Naive thymus-derived CD4-positive, alpha-beta T cell (primary cell): ENCODE measurements at regions not wholly inside any gene's neighbourhood (a gene's known extent, or its start where the extent isn't known, plus 50 kb on each side); places are given as distances from the start of the nearest gene placed in this dataset.

Experiments used
- ATAC-seq: fragments of 150-1000 bp; cut with Tn5 transposase; 2 replicates; pipeline ENCODE4 v1.10.0; 2021; ENCODE audit warnings: mild to moderate bottlenecking, moderate library complexity
- CTCF ChIA-PET: fragments of 350-600 bp; sonication (Branson Sonifier 250); formaldehyde crosslinking; loops from one replicate; lab custom pipeline; 2021; ENCODE audit warnings: antibody characterized with exemption; lab: Charles Lee
- POLR2A ChIA-PET: fragments of 350-600 bp; sonication (Branson Sonifier 250); formaldehyde crosslinking; loops from one replicate; lab custom pipeline; 2021; ENCODE audit warnings: antibody characterized with exemption, inconsistent platforms; lab: Charles Lee
- DNase-seq, 9 donors: peaks; one replicate each; pipeline versions ENCODE4 v3.0.0 to v3.0.0-alpha.2; 2020 to 2022; ENCODE audit warnings: mixed read lengths in 1 of 9
- H3K27ac ChIP-seq: one replicate; pipeline ENCODE4 v1.7.0; 2013; ENCODE audit warnings: mild to moderate bottlenecking, low read depth, low read length, moderate library complexity
- H3K27me3 ChIP-seq, 2 donors: one replicate each; pipeline ENCODE4 v1.7.0; 2013; ENCODE audit warnings: low read length in 2 of 2, mild to moderate bottlenecking in 2 of 2, moderate library complexity in 2 of 2; ENCODE audit not compliant: control insufficient read depth in 2 of 2, insufficient read depth in 2 of 2
- H3K36me3 ChIP-seq, 3 experiments: 1 replicate in 2 of 3; 2 replicates in 1 of 3; pipeline ENCODE4 v1.7.0; 2013; ENCODE audit warnings: low read length in 3 of 3, mild to moderate bottlenecking in 3 of 3, moderate library complexity in 1 of 3; ENCODE audit not compliant: insufficient read depth in 3 of 3, control insufficient read depth in 2 of 3
- H3K4me1 ChIP-seq, 2 donors: one replicate each; pipeline ENCODE4 v1.7.0; 2013; ENCODE audit warnings: low read length in 2 of 2, mild to moderate bottlenecking in 2 of 2, moderate library complexity in 1 of 2; ENCODE audit not compliant: control insufficient read depth in 2 of 2, insufficient read depth in 2 of 2
- H3K4me3 ChIP-seq: 2 replicates; pipeline ENCODE4 v1.7.0; 2013; ENCODE audit warnings: mild to moderate bottlenecking, low read length
- H3K9me3 ChIP-seq, 3 experiments: 1 replicate in 2 of 3; 2 replicates in 1 of 3; pipeline ENCODE4 v1.7.0; 2013; ENCODE audit warnings: low read length in 3 of 3; ENCODE audit not compliant: control insufficient read depth in 2 of 3
- H3K27ac Mint-ChIP-seq, 9 donors: one replicate each; pipeline ENCODE4 v1.8.0; 2020 to 2022; ENCODE audit warnings: mixed read lengths in 9 of 9, mild to moderate bottlenecking in 8 of 9, moderate library complexity in 5 of 9, inconsistent platforms in 2 of 9
- H3K27me3 Mint-ChIP-seq, 5 donors: one replicate each; pipeline ENCODE4 v1.8.0; 2021 to 2022; ENCODE audit warnings: mixed read lengths in 5 of 5, mild to moderate bottlenecking in 1 of 5
- H3K36me3 Mint-ChIP-seq, 5 donors: one replicate each; pipeline ENCODE4 v1.8.0; 2020 to 2022; ENCODE audit warnings: mixed read lengths in 5 of 5, mild to moderate bottlenecking in 3 of 5, inconsistent platforms in 1 of 5
- H3K4me1 Mint-ChIP-seq, 7 donors: one replicate each; pipeline ENCODE4 v1.8.0; 2020 to 2022; ENCODE audit warnings: mixed read lengths in 7 of 7, mild to moderate bottlenecking in 3 of 7, inconsistent platforms in 1 of 7
- H3K4me3 Mint-ChIP-seq, 10 donors: one replicate each; pipeline ENCODE4 v1.8.0; 2020 to 2022; ENCODE audit warnings: mild to moderate bottlenecking in 10 of 10, mixed read lengths in 10 of 10, moderate library complexity in 6 of 10, inconsistent platforms in 2 of 10
- H3K9me3 Mint-ChIP-seq, 11 donors: one replicate each; pipeline ENCODE4 v1.8.0; 2020 to 2022; ENCODE audit warnings: mixed read lengths in 11 of 11, mild to moderate bottlenecking in 4 of 11, inconsistent platforms in 1 of 11, moderate library complexity in 1 of 11
- intact Hi-C, 2 donors: fragments of 100-400 bp; cut with micrococcal nuclease; formaldehyde crosslinking; loops; one replicate each; pipeline ENCODE4 v1.15.1; 2023

GRCh38 chr10:9886772-9887171 lies 1130.9 kb upstream of the CELF2 start:
- ChIA-PET CTCF (no interaction called here), POLR2A (no interaction called here)
- no peak for ATAC-seq
- H3K4me1 ChIP-seq: no peaks in the 10 kb centered on the region
- peaks cover 0 to 15% (median 4%) of the 10 kb centered on the region in 11 donors for H3K9me3 Mint-ChIP-seq
- no peaks in the 10 kb centered on the region for H3K36me3 ChIP-seq
- intact Hi-C loops: no loop called here
- peaks cover 0 to 6% (median 0%) of the 10 kb centered on the region in 3 experiments for H3K9me3 ChIP-seq
- no peaks in the 10 kb centered on the region for H3K27me3 ChIP-seq
- no peaks in the 10 kb centered on the region for H3K4me1 Mint-ChIP-seq
- H3K4me3 Mint-ChIP-seq: no peak overlapping the region
- H3K36me3 Mint-ChIP-seq: no peaks in the 10 kb centered on the region
- H3K27me3 Mint-ChIP-seq: peaks cover 0 to 18% (median 11%) of the 10 kb centered on the region in 5 donors
- no peak overlapping the region for H3K4me3 ChIP-seq
- H3K27ac ChIP-seq: no peak overlapping the region
- no peak for DNase-seq
- H3K27ac Mint-ChIP-seq: no peak overlapping the region

GRCh38 chr10:9895453-9895852 lies 1122.2 kb upstream of the CELF2 start:
- H3K36me3 Mint-ChIP-seq: no peaks in the 10 kb centered on the region
- H3K4me3 ChIP-seq: no peak overlapping the region
- no peaks in the 10 kb centered on the region for H3K4me1 ChIP-seq
- DNase-seq (no peak), ATAC-seq (no peak)
- no peak overlapping the region for H3K4me3 Mint-ChIP-seq
- H3K9me3 Mint-ChIP-seq: peaks cover 0 to 3% (median 0%) of the 10 kb centered on the region in 11 donors
- no peak overlapping the region for H3K27ac ChIP-seq
- no peaks in the 10 kb centered on the region for H3K27me3 ChIP-seq
- H3K36me3 ChIP-seq: no peaks in the 10 kb centered on the region
- intact Hi-C loops: no loop called here
- no peaks in the 10 kb centered on the region for H3K9me3 ChIP-seq
- ChIA-PET CTCF (no interaction called here), POLR2A (no interaction called here)
- H3K27ac Mint-ChIP-seq: no peak overlapping the region
- peaks cover 0 to 16% (median 9%) of the 10 kb centered on the region in 5 donors for H3K27me3 Mint-ChIP-seq
- H3K4me1 Mint-ChIP-seq: no peaks in the 10 kb centered on the region

- H3K9me3 ChIP-seq: no peaks in the 10 kb centered on the region
- H3K4me1 Mint-ChIP-seq: no peaks in the 10 kb centered on the region
- no peaks in the 10 kb centered on the region for H3K36me3 Mint-ChIP-seq
- POLR2A ChIA-PET: no interaction called here
- no peaks in the 10 kb centered on the region for H3K27me3 ChIP-seq
- no peak overlapping the region for H3K4me3 ChIP-seq
- H3K9me3 Mint-ChIP-seq: peaks cover 0 to 3% (median 0%) of the 10 kb centered on the region in 11 donors
- ATAC-seq: no peak
- no peak overlapping the region for H3K27ac Mint-ChIP-seq
- no peak overlapping the region for H3K4me3 Mint-ChIP-seq
- intact Hi-C loops: no loop called here
- H3K27ac ChIP-seq: no peak overlapping the region
- CTCF ChIA-PET: no interaction called here
- no peaks in the 10 kb centered on the region for H3K4me1 ChIP-seq
- no peaks in the 10 kb centered on the region for H3K36me3 ChIP-seq
- no peak for DNase-seq
- H3K27me3 Mint-ChIP-seq: peaks cover 0 to 16% (median 5%) of the 10 kb centered on the region in 5 donors
Observed at GRCh38 chr10:9895981-9896380, 1121.7 kb upstream of the CELF2 start.

GRCh38 chr10:9898633-9899395 lies 1118.9 kb upstream of the CELF2 start:
- no peak overlapping the region for H3K27ac Mint-ChIP-seq
- no peaks in the 10 kb centered on the region for H3K4me1 Mint-ChIP-seq
- H3K27ac ChIP-seq: no peak overlapping the region
- H3K9me3 Mint-ChIP-seq: no peaks in the 10 kb centered on the region
- POLR2A ChIA-PET: no interaction called here
- ATAC-seq (no peak), DNase-seq (no peak)
- H3K4me1 ChIP-seq: no peaks in the 10 kb centered on the region
- H3K27me3 Mint-ChIP-seq: peaks cover 0 to 6% (median 5%) of the 10 kb centered on the region in 5 donors
- H3K9me3 ChIP-seq: no peaks in the 10 kb centered on the region
- H3K36me3 Mint-ChIP-seq: no peaks in the 10 kb centered on the region
- no peak overlapping the region for H3K4me3 Mint-ChIP-seq
- no peaks in the 10 kb centered on the region for H3K36me3 ChIP-seq
- CTCF ChIA-PET: no interaction called here
- intact Hi-C loops: no loop called here
- H3K27me3 ChIP-seq: no peaks in the 10 kb centered on the region
- H3K4me3 ChIP-seq: no peak overlapping the region

- peaks cover 0 to 4% (median 0%) of the 10 kb centered on the region in 5 donors for H3K27me3 Mint-ChIP-seq
- CTCF ChIA-PET: no interaction called here
Observed at GRCh38 chr10:9900751-9901150, 1116.9 kb upstream of the CELF2 start.

GRCh38 chr10:9901971-9902370 lies 1115.7 kb upstream of the CELF2 start:
- H3K4me3 ChIP-seq: no peak overlapping the region
- DNase-seq (no peak), ATAC-seq (no peak)
- H3K9me3 Mint-ChIP-seq: no peaks in the 10 kb centered on the region
- H3K4me3 Mint-ChIP-seq: no peak overlapping the region
- peaks cover 0 to 3% (median 0%) of the 10 kb centered on the region in 7 donors for H3K4me1 Mint-ChIP-seq
- no peak overlapping the region for H3K27ac Mint-ChIP-seq
- no peak overlapping the region for H3K27ac ChIP-seq
- no peaks in the 10 kb centered on the region for H3K9me3 ChIP-seq
- intact Hi-C loops: no loop called here
- ChIA-PET POLR2A (no interaction called here), CTCF (no interaction called here)
- no peaks in the 10 kb centered on the region for H3K36me3 ChIP-seq
- no peaks in the 10 kb centered on the region for H3K4me1 ChIP-seq
- H3K27me3 Mint-ChIP-seq: peaks cover 0 to 6% (median 0%) of the 10 kb centered on the region in 5 donors
- no peaks in the 10 kb centered on the region for H3K27me3 ChIP-seq
- no peaks in the 10 kb centered on the region for H3K36me3 Mint-ChIP-seq

More at GRCh38 chr10:9900751-9901150, 1116.9 kb upstream of the CELF2 start:
- no peaks in the 10 kb centered on the region for H3K36me3 ChIP-seq
- no peaks in the 10 kb centered on the region for H3K36me3 Mint-ChIP-seq
- H3K4me1 ChIP-seq: no peaks in the 10 kb centered on the region
- H3K9me3 ChIP-seq: no peaks in the 10 kb centered on the region
- H3K9me3 Mint-ChIP-seq: no peaks in the 10 kb centered on the region
- intact Hi-C loops: no loop called here
- H3K27ac Mint-ChIP-seq: no peak overlapping the region
- H3K27me3 ChIP-seq: no peaks in the 10 kb centered on the region
- peaks cover 0 to 3% (median 0%) of the 10 kb centered on the region in 7 donors for H3K4me1 Mint-ChIP-seq
- DNase-seq: no peak
- no peak for ATAC-seq
- no peak overlapping the region for H3K27ac ChIP-seq
- POLR2A ChIA-PET: no interaction called here
- H3K4me3 Mint-ChIP-seq: no peak overlapping the region
- no peak overlapping the region for H3K4me3 ChIP-seq

- no peaks in the 10 kb centered on the region for H3K9me3 ChIP-seq
- H3K4me1 ChIP-seq: no peaks in the 10 kb centered on the region
- H3K27ac ChIP-seq: no peak overlapping the region
- intact Hi-C loops: no loop called here
- peaks cover 0 to 26% (median 9%) of the 10 kb centered on the region in 5 donors for H3K27me3 Mint-ChIP-seq
- peaks cover 0 to 4% (median 0%) of the 10 kb centered on the region in 11 donors for H3K9me3 Mint-ChIP-seq
- ATAC-seq: no peak
- H3K27me3 ChIP-seq: no peaks in the 10 kb centered on the region
- CTCF ChIA-PET: no interaction called here
- H3K36me3 Mint-ChIP-seq: no peaks in the 10 kb centered on the region
- H3K4me1 Mint-ChIP-seq: no peaks in the 10 kb centered on the region
- H3K36me3 ChIP-seq: no peaks in the 10 kb centered on the region
- no peak overlapping the region for H3K27ac Mint-ChIP-seq
- no peak overlapping the region for H3K4me3 Mint-ChIP-seq
- no peak overlapping the region for H3K4me3 ChIP-seq
- POLR2A ChIA-PET: no interaction called here
- no peak for DNase-seq
Observed at GRCh38 chr10:9910446-9910845, 1107.2 kb upstream of the CELF2 start.
